Stomach (tissue), 4 donors: ENCODE measurements at regions not wholly inside any gene's neighbourhood (a gene's known extent, or its start where the extent isn't known, plus 50 kb on each side); places are given as distances from the start of the nearest gene placed in this dataset.

Experiments
- EP300 ChIP-seq: sonication (generic); formaldehyde crosslinking; IDR thresholded peaks from one replicate; pipeline ENCODE4 v1.6.1; 2017; ENCODE audit warnings: antibody characterized with exemption
- POLR2A ChIP-seq, 4 donors: fragments of 450-650 bp; IDR thresholded peaks; one replicate each; pipeline ENCODE4 v1.6.1; 2016; ENCODE audit warnings: antibody characterized with exemption in 4 of 4, control low read depth in 2 of 4, mild to moderate bottlenecking in 1 of 4, moderate library complexity in 1 of 4
- TF ChIP-seq, protein P1 (sequence below), 7 experiments: fragments of 450-650 bp in 4 of 7; fragments of 200-600 bp in 3 of 7; sonication (generic) in 3 of 7; IDR thresholded peaks; one replicate each; pipeline ENCODE4 v1.5.1; 2016 to 2019; ENCODE audit warnings: antibody characterized with exemption in 7 of 7, control low read depth in 2 of 7, mild to moderate bottlenecking in 1 of 7

DNA sequence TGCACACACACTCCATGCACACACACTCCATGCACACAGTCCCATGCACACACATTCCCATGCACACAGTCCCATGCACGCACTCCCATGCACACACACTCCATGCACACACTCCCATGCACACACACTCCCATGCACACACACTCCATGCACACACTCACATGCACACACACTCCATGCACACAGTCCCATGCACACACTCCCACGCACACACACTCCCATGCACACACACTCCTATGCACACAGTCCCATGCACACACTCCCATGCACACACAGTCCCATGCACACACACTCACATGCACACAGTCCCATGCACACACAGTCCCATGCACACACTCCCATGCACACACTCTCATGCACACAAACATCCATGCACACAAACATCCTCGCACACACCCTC lies 168.4 kb downstream of the TTLL2 start:
- TF ChIP-seq, protein P1, sequence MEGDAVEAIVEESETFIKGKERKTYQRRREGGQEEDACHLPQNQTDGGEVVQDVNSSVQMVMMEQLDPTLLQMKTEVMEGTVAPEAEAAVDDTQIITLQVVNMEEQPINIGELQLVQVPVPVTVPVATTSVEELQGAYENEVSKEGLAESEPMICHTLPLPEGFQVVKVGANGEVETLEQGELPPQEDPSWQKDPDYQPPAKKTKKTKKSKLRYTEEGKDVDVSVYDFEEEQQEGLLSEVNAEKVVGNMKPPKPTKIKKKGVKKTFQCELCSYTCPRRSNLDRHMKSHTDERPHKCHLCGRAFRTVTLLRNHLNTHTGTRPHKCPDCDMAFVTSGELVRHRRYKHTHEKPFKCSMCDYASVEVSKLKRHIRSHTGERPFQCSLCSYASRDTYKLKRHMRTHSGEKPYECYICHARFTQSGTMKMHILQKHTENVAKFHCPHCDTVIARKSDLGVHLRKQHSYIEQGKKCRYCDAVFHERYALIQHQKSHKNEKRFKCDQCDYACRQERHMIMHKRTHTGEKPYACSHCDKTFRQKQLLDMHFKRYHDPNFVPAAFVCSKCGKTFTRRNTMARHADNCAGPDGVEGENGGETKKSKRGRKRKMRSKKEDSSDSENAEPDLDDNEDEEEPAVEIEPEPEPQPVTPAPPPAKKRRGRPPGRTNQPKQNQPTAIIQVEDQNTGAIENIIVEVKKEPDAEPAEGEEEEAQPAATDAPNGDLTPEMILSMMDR (IDR thresholded peaks at IDR 0.05), result no peak
- TF ChIP-seq EP300 (no peak), POLR2A (IDR thresholded peaks at IDR 0.05) (no peak)
